ENCODE measurements at regions not wholly inside any gene's neighbourhood (a gene's known extent, or its start where the extent isn't known, plus 50 kb on each side); places are given as distances from the start of the nearest gene placed in this dataset.

- TF ChIP-seq ZNF302 (CRISPR knock-in tag; IDR thresholded peaks at IDR 0.05) (no peak), HDAC2 (IDR thresholded peaks at IDR 0.05) (no peak)
Measured at GRCh38 chr10:108904163-108904838, 1019.0 kb downstream of the XPNPEP1 start (continued).

- Histone ChIP-seq H3K4me1 (no peaks in the 10 kb centered on the region), H3K4me2 (no peak overlapping the region), H3K4me3 (no peak overlapping the region), H3K27ac (no peak overlapping the region), H3K9me3 (no peaks in the 10 kb centered on the region)
- no peak for DNase-seq (ENCODE audit: low read depth in 1 of 2, low spot score in 1 of 2)
- ATAC-seq: no peak
- 16% methylated on average over 6 of the region's 6 CpGs for WGBS (ENCODE audit: missing lambda C conversion rate)
- ChIA-PET CTCF (interaction anchor here (1.1 kb wide), 1 partner anchor 56 kb away, joined by 3 read pairs; no protein-coding TSS in a partner anchor), POLR2A (no interaction called here)
- no peak for FAIRE-seq
- TF ChIP-seq RARB (CRISPR knock-in tag; IDR thresholded peaks at IDR 0.05) (no peak), CTCF (IDR thresholded peaks at IDR 0.05) (no peak), BHLHE40 (IDR thresholded peaks at IDR 0.05; ENCODE audit: low read depth, low read length) (no peak), TP53 (CRISPR knock-in tag; IDR thresholded peaks at IDR 0.05) (no peak), EHMT2 (IDR thresholded peaks at IDR 0.05; ENCODE audit: low read depth) (no peak), PBX3 (IDR thresholded peaks at IDR 0.05) (no peak), POLR2A (IDR thresholded peaks at IDR 0.05; ENCODE audit: low read length) (no peak), MAFK (IDR thresholded peaks at IDR 0.05; ENCODE audit: partially characterized antibody) (no peak), NPAS2 (CRISPR knock-in tag; IDR thresholded peaks at IDR 0.05; ENCODE audit: borderline replicate concordance) (no peak), ZNF302 (CRISPR knock-in tag; IDR thresholded peaks at IDR 0.05) (no peak), REST (IDR thresholded peaks at IDR 0.05) (no peak), MAZ (IDR thresholded peaks at IDR 0.05; ENCODE audit: borderline replicate concordance, low read depth, low read length) (no peak), EHF (CRISPR knock-in tag; IDR thresholded peaks at IDR 0.05) (no peak), JUN (IDR thresholded peaks at IDR 0.05) (no peak), FOSL2 (IDR thresholded peaks at IDR 0.05) (no peak), FOSL2 (CRISPR knock-in tag; IDR thresholded peaks at IDR 0.05) (no peak), EP300 (IDR thresholded peaks at IDR 0.05) (no peak), HOXB13 (CRISPR knock-in tag; IDR thresholded peaks at IDR 0.05; ENCODE audit: low read depth) (no peak), ELK1 (IDR thresholded peaks at IDR 0.05; ENCODE audit: low read depth, low read length) (no peak), HES2 (IDR thresholded peaks at IDR 0.05) (no peak), PHF8 (IDR thresholded peaks at IDR 0.05; ENCODE audit: borderline replicate concordance, low read depth) (no peak)
Measured at GRCh38 chr10:108902619-108903285, 1020.6 kb downstream of the XPNPEP1 start.
